ENCODE measurements at regions not wholly inside any gene's neighbourhood (a gene's known extent, or its start where the extent isn't known, plus 50 kb on each side); places are given as distances from the start of the nearest gene placed in this dataset.
"Not testable (repeated sequence)": the region's sequence is repeated elsewhere in the genome, so short reads cannot be mapped to it uniquely, and the experiment has no call there.

- TF ChIP-seq EGR1 (IDR thresholded peaks at IDR 0.05; ENCODE audit: low read depth in 2 of 2) (no peak), NR2F2 (IDR thresholded peaks at IDR 0.05) (no peak)
Observed at GRCh38 chr3:144963810-144964209, 992.2 kb downstream of the DIPK2A start (continued).

GRCh38 chr3:144966560-144966959 lies 994.9 kb downstream of the DIPK2A start:
- TF ChIP-seq EGR1 (IDR thresholded peaks at IDR 0.05; ENCODE audit: low read depth in 2 of 2) (no peak), HNF4A (conservative IDR thresholded peaks at IDR 0.05) (no peak), NR2F2 (IDR thresholded peaks at IDR 0.05) (no peak), GABPA (IDR thresholded peaks at IDR 0.05 in 1 of 2, conservative IDR thresholded peaks at IDR 0.05 in 1 of 2) (no peak), HNF4G (IDR thresholded peaks at IDR 0.05) (no peak)
- no peak for DNase-seq (ENCODE audit: low spot score)
- no peaks in the 10 kb centered on the region for H3K9me3 ChIP-seq (ENCODE audit: control insufficient read depth in 4 of 4, low read length in 3 of 4)

GRCh38 chr3:144968750-144969350 lies 997.2 kb downstream of the DIPK2A start:
- no peaks in the 10 kb centered on the region for H3K27me3 ChIP-seq (ENCODE audit: control insufficient read depth in 4 of 4, insufficient read depth in 4 of 4, low read length in 3 of 4)
- H3K36me3 ChIP-seq (ENCODE audit: control insufficient read depth in 4 of 4, insufficient read depth in 3 of 4, low read depth in 1 of 4, low read length in 3 of 4), result no peaks in the 10 kb centered on the region
- H3K4me3 ChIP-seq (ENCODE audit: low read depth in 1 of 3, low read length in 3 of 3), result no peak overlapping the region
- H3K27ac ChIP-seq (ENCODE audit: low read depth in 1 of 2, low read length in 2 of 2), result no peak overlapping the region
- 89% methylated on average over 1 of the region's 1 CpG for WGBS
- H3K9me3 ChIP-seq (ENCODE audit: control insufficient read depth in 4 of 4, low read length in 3 of 4), result no peaks in the 10 kb centered on the region
- DNase-seq (ENCODE audit: low spot score), result no peak
- H3K4me1 ChIP-seq (ENCODE audit: control insufficient read depth in 4 of 4, insufficient read depth in 4 of 4, low read length in 3 of 4), result no peaks in the 10 kb centered on the region
- TF ChIP-seq ZBTB33 (IDR thresholded peaks at IDR 0.05) (no peak), YY1 (IDR thresholded peaks at IDR 0.05) (no peak), GABPA (IDR thresholded peaks at IDR 0.05 in 1 of 2, conservative IDR thresholded peaks at IDR 0.05 in 1 of 2) (no peak), FOXA2 (IDR thresholded peaks at IDR 0.05) (no peak), FOXA1 (IDR thresholded peaks at IDR 0.05) (no peak), NR2F2 (IDR thresholded peaks at IDR 0.05) (no peak), EGR1 (IDR thresholded peaks at IDR 0.05; ENCODE audit: low read depth in 2 of 2) (no peak), JUND (IDR thresholded peaks at IDR 0.05) (no peak), RAD21 (IDR thresholded peaks at IDR 0.05) (no peak), CTCF (IDR thresholded peaks at IDR 0.05; ENCODE audit: low read depth, low read length, missing input control) (no peak), SP1 (IDR thresholded peaks at IDR 0.05) (no peak), MAX (IDR thresholded peaks at IDR 0.05) (no peak), HNF4G (IDR thresholded peaks at IDR 0.05) (no peak), TAF1 (conservative IDR thresholded peaks at IDR 0.05) (no peak), RXRA (IDR thresholded peaks at IDR 0.05) (no peak)
- H3K9ac ChIP-seq (ENCODE audit: low read depth in 1 of 2, low read length in 2 of 2), result no peak overlapping the region

More at GRCh38 chr3:144966560-144966959, 994.9 kb downstream of the DIPK2A start:
- Histone ChIP-seq H3K36me3 (ENCODE audit: control insufficient read depth in 4 of 4, insufficient read depth in 3 of 4, low read depth in 1 of 4, low read length in 3 of 4) (no peaks in the 10 kb centered on the region), H3K27ac (ENCODE audit: low read depth in 1 of 2, low read length in 2 of 2) (no peak overlapping the region), H3K4me1 (ENCODE audit: control insufficient read depth in 4 of 4, insufficient read depth in 4 of 4, low read length in 3 of 4) (no peaks in the 10 kb centered on the region), H3K27me3 (ENCODE audit: control insufficient read depth in 4 of 4, insufficient read depth in 4 of 4, low read length in 3 of 4) (no peaks in the 10 kb centered on the region), H3K4me3 (ENCODE audit: low read depth in 1 of 3, low read length in 3 of 3) (no peak overlapping the region), H3K9ac (ENCODE audit: low read depth in 1 of 2, low read length in 2 of 2) (no peak overlapping the region)
- 48% methylated on average over 2 of the region's 2 CpGs for WGBS

GRCh38 chr3:144984481-144984880 lies 1012.9 kb downstream of the DIPK2A start:
- not testable (repeated sequence) for H3K9ac ChIP-seq (ENCODE audit: low read depth in 1 of 2, low read length in 2 of 2); H3K27ac ChIP-seq (ENCODE audit: low read depth in 1 of 2, low read length in 2 of 2); H3K4me1 ChIP-seq (ENCODE audit: control insufficient read depth in 4 of 4, insufficient read depth in 4 of 4, low read length in 3 of 4); H3K9me3 ChIP-seq (ENCODE audit: control insufficient read depth in 4 of 4, low read length in 3 of 4); H3K36me3 ChIP-seq (ENCODE audit: control insufficient read depth in 4 of 4, insufficient read depth in 3 of 4, low read depth in 1 of 4, low read length in 3 of 4); DNase-seq (ENCODE audit: low spot score); H3K27me3 ChIP-seq (ENCODE audit: control insufficient read depth in 4 of 4, insufficient read depth in 4 of 4, low read length in 3 of 4); H3K4me3 ChIP-seq (ENCODE audit: low read depth in 1 of 3, low read length in 3 of 3)
- 88% methylated on average over 7 of the region's 7 CpGs for WGBS
